Lower leg skin (tissue), 3 donors: ENCODE measurements at regions not wholly inside any gene's neighbourhood (a gene's known extent, or its start where the extent isn't known, plus 50 kb on each side); places are given as distances from the start of the nearest gene placed in this dataset.

ENCODE experiments used
- CTCF ChIP-seq, 3 donors: fragments of 450-650 bp; IDR thresholded peaks; one replicate each; pipeline ENCODE4 v1.5.1; 2016; ENCODE audit warnings: antibody characterized with exemption in 3 of 3, mild to moderate bottlenecking in 3 of 3, moderate library complexity in 2 of 3
- POLR2A ChIP-seq, 2 donors: fragments of 450-650 bp; IDR thresholded peaks; one replicate each; pipeline ENCODE4 v1.6.1; 2016 to 2017; ENCODE audit warnings: antibody characterized with exemption in 2 of 2, mild to moderate bottlenecking in 1 of 2, moderate library complexity in 1 of 2

- no peak for TF ChIP-seq CTCF (IDR thresholded peaks at IDR 0.05)
- TF ChIP-seq POLR2A (IDR thresholded peaks at IDR 0.05), result no peak
Measured at GRCh38 chr15:38201714-38202113, 50.9 kb upstream of the SPRED1 start.
